Esophagus muscularis mucosa (tissue), 4 donors: ENCODE measurements at regions not wholly inside any gene's neighbourhood (a gene's known extent, or its start where the extent isn't known, plus 50 kb on each side); places are given as distances from the start of the nearest gene placed in this dataset.

Experiments
- CTCF ChIP-seq, 3 experiments: fragments of 200-600 bp in 2 of 3; fragments of 450-650 bp in 1 of 3; sonication (generic) in 2 of 3; IDR thresholded peaks; one replicate each; pipeline ENCODE4 v1.5.1; 2017 to 2019; ENCODE audit warnings: antibody characterized with exemption in 3 of 3, mild to moderate bottlenecking in 2 of 3, moderate library complexity in 1 of 3
- EP300 ChIP-seq: sonication (generic); formaldehyde crosslinking; IDR thresholded peaks from one replicate; pipeline ENCODE4 v1.6.1; 2017; ENCODE audit warnings: antibody characterized with exemption
- POLR2A ChIP-seq: fragments of 450-650 bp; IDR thresholded peaks from one replicate; pipeline ENCODE4 v1.6.1; 2017; ENCODE audit warnings: antibody characterized with exemption, moderate library complexity, mild to moderate bottlenecking, low read depth
- POLR2AphosphoS5 ChIP-seq, 2 donors: sonication (generic); formaldehyde crosslinking; IDR thresholded peaks; one replicate each; pipeline ENCODE4 v1.6.1; 2017; ENCODE audit warnings: antibody characterized with exemption in 2 of 2

GRCh38 chr2:239619369-239619768, 218.5 kb upstream of the HDAC4 start:
- TF ChIP-seq POLR2A (no peak), CTCF (IDR thresholded peaks at IDR 0.05) (no peak), POLR2AphosphoS5 (IDR thresholded peaks at IDR 0.05) (no peak), EP300 (no peak)
